Fibroblast of the aortic adventitia (primary cell): ENCODE measurements at regions not wholly inside any gene's neighbourhood (a gene's known extent, or its start where the extent isn't known, plus 50 kb on each side); places are given as distances from the start of the nearest gene placed in this dataset.

Experiments
- DNase-seq: peaks from one replicate; pipeline ENCODE4 v3.0.0-alpha.2; 2010; ENCODE audit warnings: low read depth
- H3K4me3 ChIP-seq: 2 replicates; pipeline ENCODE4 v1.5.1; 2011; ENCODE audit warnings: low read depth, mild to moderate bottlenecking, control low read depth, low read length, moderate library complexity
- CTCF ChIP-seq: IDR thresholded peaks from 2 replicates; pipeline ENCODE4 v1.5.1; 2011; ENCODE audit warnings: mild to moderate bottlenecking, low read length, control low read depth, inconsistent platforms; ENCODE audit not compliant: insufficient read depth

- TF ChIP-seq CTCF, result no peak
- no peak for DNase-seq
- H3K4me3 ChIP-seq, result no peak overlapping the region
Measured at GRCh38 chr7:115435178-115435577, 513.3 kb downstream of the MDFIC start.

DNA sequence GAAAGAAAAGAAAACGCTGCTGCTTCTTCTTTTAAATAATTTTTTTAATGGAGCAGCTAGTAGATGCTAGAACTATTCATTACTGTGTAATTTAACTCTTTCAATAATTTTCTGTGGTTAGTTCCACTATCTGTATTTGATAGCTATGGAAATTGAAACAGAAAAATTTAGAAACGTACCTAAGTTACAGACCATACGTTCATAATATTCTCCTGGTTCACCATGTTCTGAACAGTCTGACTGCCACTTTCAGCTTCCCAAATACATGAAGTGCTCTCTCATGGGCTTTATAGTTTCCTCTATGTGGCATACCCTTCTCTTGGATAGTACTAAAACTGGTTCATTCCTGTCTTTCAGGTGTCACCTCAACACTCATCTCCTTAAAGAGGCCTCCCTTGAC is 508.0 kb downstream of the MDFIC start:
- DNase-seq, result no peak
- no peak overlapping the region for H3K4me3 ChIP-seq
- TF ChIP-seq CTCF, result no peak

DNA sequence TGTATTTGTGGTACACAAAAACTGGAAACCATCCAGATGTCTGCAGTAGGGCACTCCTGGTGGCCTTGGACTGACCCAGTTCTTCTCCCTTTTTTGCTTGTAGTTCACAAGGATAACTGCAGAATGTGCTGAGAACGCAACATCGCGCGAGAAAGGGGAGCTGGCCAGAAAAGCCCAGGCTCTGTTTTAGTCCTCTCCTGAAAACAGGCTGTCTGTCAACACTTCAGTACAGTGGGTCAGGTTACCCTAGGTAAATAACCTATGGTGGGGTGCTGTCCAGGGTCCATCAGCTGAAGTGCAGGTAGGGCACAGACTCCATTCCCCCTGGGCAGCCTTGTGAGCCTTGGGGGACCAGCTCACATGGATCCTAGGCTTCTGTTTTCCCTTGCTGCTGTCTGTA is 495.8 kb downstream of the MDFIC start:
- DNase-seq, result no peak
- no peak overlapping the region for H3K4me3 ChIP-seq
- TF ChIP-seq CTCF, result no peak

GRCh38 chr7:115410972-115411686 is 489.2 kb downstream of the MDFIC start:
- TF ChIP-seq CTCF, result no peak
- no peak for DNase-seq
- no peak overlapping the region for H3K4me3 ChIP-seq

- H3K4me3 ChIP-seq, result no peak overlapping the region
- no peak for DNase-seq
- TF ChIP-seq CTCF, result no peak
Measured at GRCh38 chr7:115410434-115410820, 488.5 kb downstream of the MDFIC start.

- TF ChIP-seq CTCF, result no peak
- DNase-seq, result no peak
- H3K4me3 ChIP-seq, result no peak overlapping the region
Measured at GRCh38 chr7:115409682-115410433, 488.0 kb downstream of the MDFIC start.
